Epidermal melanocyte (primary cell): ENCODE measurements at regions not wholly inside any gene's neighbourhood (a gene's known extent, or its start where the extent isn't known, plus 50 kb on each side); places are given as distances from the start of the nearest gene placed in this dataset.
"Not testable (repeated sequence)": the region's sequence is repeated elsewhere in the genome, so short reads cannot be mapped to it uniquely, and the experiment has no call there.

Experiments used
- DNase-seq: peaks from one replicate; pipeline ENCODE4 v3.0.0; 2011; ENCODE audit warnings: low spot score; ENCODE audit not compliant: insufficient read length

GRCh38 chr22:22168941-22169867 lies 75.4 kb upstream of the VPREB1 start:
- no peak for DNase-seq

GRCh38 chr22:22168190-22168940 lies 76.2 kb upstream of the VPREB1 start:
- DNase-seq = no peak

GRCh38 chr22:22167791-22168189 lies 76.8 kb upstream of the VPREB1 start:
- DNase-seq = no peak

GRCh38 chr22:22166941-22167713 lies 77.5 kb upstream of the VPREB1 start:
- DNase-seq = no peak

DNA sequence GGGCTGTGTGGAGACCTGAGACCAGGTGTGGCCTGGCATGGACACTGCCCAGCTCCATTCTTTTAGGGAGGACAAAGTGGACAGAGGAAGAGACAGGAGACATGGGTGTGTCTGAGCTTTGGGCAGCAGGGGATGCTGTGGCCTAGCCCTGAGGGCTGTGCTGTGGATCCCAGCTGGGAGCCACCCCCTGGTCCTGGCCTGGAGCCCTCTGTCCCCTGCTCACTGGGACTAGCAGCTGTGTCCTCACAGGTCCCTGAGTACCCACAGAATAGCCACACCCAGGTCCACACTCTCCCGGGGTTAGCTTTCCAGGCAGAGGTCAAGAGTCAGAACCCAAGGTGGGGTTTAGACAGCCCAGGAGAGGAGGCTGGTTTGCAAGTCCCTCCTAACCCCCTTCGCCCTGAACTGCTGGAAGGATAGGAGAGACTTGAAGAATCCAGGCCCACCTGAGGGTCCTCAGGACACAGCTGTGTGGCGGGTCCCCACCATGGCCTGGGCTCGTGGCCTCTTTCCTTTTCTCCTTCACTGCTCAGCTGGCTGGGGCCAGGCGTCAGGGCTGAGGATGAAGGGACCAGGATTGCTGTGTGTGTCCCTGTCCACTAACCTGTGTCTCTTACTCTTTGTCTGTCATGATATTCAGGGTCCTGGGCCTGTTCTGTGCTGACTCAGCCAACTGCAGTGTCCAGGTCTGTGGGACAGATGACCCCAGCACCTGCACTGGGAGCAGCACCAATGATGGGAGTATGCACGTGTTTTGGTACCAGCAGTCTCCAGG lies 78.5 kb upstream of the VPREB1 start:
- no peak for DNase-seq

DNA sequence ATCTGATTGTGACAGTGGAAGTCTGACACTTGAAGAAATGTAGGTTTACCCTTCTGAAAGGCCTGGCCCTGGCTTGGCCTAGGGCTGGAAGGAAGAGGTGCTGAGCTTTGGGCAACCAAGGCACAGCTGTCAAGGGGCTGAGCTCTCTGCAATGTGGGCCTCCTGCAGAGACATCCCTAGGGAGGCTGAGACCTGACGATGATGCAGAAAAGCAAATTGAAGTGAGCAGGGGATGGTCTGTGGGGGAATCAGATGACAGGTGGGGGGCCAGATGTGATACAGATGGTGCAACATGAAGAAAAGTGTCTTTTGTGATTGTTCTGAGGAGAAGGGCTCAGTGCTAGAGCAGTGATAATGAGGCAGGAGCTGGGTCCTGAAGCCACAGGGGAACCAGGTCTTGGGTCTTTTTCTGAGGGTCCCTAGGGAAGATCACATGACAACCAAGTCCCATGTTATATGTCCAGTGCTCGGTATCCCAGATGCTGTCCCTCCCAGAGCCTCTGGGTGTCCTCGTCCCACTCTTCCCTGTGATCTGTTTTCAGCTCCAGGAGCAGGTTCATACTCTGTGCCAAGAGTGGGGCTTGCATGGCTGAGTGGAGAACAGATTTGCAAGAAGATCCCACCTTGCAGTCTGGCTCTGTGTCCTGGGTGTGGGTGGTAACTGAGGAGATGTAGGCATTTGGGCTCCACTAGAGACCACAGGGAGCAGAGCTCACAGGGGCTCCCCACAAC lies 79.9 kb upstream of the VPREB1 start:
- no peak for DNase-seq

DNA sequence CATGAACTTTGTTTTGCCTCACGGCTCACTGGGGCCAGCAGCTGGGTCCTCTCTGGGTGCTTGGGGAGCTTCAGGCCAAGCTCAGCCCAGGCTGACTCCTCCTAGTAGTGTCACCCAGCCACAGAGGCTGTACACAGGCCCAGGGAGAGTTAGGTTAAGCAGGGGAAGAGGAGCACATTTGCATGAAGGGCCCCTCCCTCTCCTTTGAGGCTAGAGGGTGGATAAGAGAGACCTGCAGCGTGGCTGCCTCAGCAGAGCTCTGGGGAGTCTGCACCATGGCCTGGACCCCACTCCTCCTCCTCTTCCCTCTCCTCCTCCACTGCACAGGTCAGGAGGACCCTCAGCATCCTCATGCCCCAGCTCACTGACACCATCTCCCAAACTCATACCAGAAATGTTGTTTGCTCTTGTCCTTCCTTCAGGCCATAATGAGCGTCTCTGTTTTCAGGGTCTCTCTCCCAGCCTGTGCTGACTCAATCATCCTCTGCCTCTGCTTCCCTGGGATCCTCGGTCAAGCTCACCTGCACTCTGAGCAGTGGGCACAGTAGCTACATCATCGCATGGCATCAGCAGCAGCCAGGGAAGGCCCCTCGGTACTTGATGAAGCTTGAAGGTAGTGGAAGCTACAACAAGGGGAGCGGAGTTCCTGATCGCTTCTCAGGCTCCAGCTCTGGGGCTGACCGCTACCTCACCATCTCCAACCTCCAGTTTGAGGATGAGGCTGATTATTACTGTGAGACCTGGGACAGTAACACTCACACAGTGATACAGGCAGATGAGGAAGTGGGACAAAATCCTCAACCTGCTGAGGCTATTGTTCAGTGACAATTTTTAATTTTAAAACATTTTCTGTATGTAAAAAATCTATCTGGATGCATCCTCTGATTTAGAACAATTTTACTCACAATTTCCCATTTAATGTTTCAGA lies 82.4 kb upstream of the VPREB1 start:
- DNase-seq = no peak

GRCh38 chr22:22160768-22161167 lies 83.8 kb upstream of the VPREB1 start:
- DNase-seq = not testable (repeated sequence)

DNA sequence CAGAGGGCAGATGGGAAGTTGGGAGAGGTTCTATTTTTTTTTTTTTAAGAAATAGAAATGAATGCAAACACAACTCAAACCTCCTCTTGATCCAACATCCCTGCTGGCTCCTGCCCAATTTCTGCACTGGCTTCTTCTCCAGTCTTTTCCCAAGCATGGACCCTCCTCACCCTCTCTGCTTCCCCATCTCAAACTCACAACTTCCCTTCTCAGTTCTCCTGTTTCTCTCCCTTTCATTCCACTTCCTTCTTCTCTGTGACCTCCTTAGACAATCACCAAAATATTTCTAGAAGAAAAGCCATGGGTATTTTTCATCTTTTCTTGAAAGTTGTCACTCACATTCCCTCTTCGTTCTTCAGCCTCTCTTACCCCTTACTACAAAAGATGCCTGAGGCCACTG lies 85.2 kb upstream of the VPREB1 start:
- no peak for DNase-seq

GRCh38 chr22:22158965-22159364 lies 85.6 kb upstream of the VPREB1 start:
- no peak for DNase-seq

DNA sequence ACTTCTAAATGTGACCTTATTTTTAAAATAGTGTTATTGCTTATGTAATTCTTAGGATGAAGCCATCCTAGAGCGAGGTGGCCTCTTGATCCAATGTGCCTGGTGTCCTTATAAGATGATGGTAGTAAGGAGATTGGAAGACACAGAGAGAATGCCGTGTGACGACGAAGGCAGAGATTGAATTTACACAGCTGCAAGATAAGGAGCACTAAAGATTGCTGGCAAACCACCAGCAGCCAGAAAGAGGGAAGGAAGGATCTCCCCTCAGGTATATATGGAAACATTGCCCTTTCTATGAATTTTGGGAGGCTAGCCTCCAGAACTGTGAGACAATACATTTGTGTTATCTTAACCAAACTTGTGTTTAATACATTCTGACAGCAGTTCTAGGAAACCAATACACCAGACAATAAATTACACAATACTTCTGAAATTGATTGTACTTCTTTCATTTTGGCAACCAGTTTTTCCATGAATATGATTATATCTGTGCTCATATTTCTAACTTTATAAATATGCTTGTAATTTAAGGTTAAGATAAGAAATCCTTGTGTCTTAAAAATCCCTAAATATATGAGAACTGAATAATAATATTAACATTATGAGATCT lies 86.3 kb upstream of the VPREB1 start:
- DNase-seq = no peak

DNA sequence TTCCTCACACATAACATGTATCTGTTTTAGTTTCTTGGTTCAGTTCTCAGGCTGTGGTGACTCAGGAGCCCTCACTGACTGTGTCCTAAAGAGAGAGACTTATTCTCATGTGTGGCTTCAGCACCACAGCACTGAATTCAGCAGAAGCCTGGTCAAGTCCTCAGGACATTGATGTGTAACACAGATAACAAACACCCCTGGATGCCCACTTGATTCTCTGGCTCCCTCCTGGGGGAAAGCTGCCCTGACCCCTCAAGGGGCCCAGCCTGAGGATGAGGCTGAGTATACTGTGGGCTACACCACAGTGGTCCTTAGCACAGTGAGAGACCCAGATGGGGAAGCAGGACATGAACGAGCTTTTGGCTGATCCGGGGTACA lies 87.2 kb upstream of the VPREB1 start:
- DNase-seq = no peak

DNA sequence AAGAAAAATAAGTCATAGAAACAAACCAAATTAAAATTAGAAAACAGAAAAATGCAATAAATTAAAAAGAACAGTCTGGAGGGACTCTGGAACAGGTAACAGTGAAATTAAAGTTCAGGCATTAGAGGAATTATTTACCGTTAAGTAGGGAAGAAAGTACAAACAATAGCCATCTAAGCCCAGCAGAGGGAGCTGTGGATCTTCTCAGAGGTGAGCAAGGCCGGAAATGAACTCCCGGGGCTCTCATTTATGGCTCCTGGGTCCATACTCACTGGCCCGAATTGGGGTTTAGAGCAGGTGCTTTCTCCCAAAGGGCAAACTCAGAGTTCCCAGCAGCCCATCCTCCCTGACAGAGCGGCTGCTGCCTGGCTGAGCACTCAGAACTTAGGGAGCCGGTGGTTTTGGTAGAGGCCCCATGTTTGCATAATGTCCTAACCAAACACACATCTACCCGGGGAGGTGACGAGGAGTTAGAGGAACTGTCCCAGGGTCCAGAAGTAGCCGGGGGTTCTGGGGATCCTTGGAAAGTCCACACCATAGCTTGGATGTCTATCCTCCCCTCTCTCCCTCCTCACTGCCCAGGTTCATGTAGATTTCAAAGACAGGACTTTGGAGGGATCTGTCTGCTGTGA lies 87.8 kb upstream of the VPREB1 start:
- DNase-seq = peak; percentile 25

GRCh38 chr22:22156348-22156715 lies 88.3 kb upstream of the VPREB1 start:
- no peak for DNase-seq

DNA sequence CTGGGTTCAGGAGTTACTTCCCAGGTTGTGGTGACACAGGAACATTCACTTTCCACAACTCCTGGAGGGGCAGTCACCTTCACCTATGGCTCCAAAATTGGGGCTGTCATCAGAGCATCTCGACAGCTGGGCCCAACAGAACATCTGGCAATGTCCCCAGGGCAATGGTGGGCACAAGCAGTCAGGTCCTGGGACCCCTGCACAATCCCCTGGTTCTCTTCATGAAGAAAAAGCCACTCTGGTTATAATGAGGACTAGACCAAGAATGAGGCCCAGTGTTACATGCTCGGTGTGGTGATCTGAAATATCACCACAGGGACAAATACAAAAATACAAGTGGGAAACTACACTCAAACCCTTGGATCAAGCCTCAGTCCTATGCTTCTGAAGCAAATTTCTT lies 89.0 kb upstream of the VPREB1 start:
- no peak for DNase-seq

GRCh38 chr22:22155146-22155545 lies 89.4 kb upstream of the VPREB1 start:
- DNase-seq = no peak

- DNase-seq = no peak
Observed at GRCh38 chr22:22154040-22154439, 90.5 kb upstream of the VPREB1 start.

GRCh38 chr22:22151308-22151707 lies 93.3 kb upstream of the VPREB1 start:
- no peak for DNase-seq
